GM12891 (cell line): ENCODE measurements at regions not wholly inside any gene's neighbourhood (a gene's known extent, or its start where the extent isn't known, plus 50 kb on each side); places are given as distances from the start of the nearest gene placed in this dataset.

Source experiments
- DNase-seq: peaks from one replicate; pipeline ENCODE4 v3.0.0; 2011; ENCODE audit warnings: low spot score; ENCODE audit not compliant: insufficient read length
- FAIRE-seq: peaks from 2 replicates; lab custom pipeline; 2011; peaks lifted over from hg19 to GRCh38; lab: Jason Lieb, UNC
- PAX5 ChIP-seq: IDR thresholded peaks from 2 replicates; pipeline ENCODE4 v1.6.1; 2011; ENCODE audit warnings: low read length, moderate library complexity, mild to moderate bottlenecking; ENCODE audit not compliant: insufficient read depth, severe bottlenecking
- POLR2A ChIP-seq: IDR thresholded peaks from 2 replicates; pipeline ENCODE4 v1.6.1; 2011; ENCODE audit warnings: low read depth, low read length, control low read depth
- POLR2AphosphoS5 ChIP-seq: IDR thresholded peaks from 2 replicates; pipeline ENCODE4 v1.6.1; 2011; ENCODE audit warnings: low read depth, low read length, control low read depth
- POU2F2 ChIP-seq: IDR thresholded peaks from 2 replicates; pipeline ENCODE4 v1.6.1; 2011; ENCODE audit warnings: low read depth, mild to moderate bottlenecking, control low read depth, low read length, moderate library complexity
- SPI1 ChIP-seq: IDR thresholded peaks from 2 replicates; pipeline ENCODE4 v1.6.1; 2011; ENCODE audit warnings: low read depth, low read length, control low read depth
- TAF1 ChIP-seq: IDR thresholded peaks from 2 replicates; pipeline ENCODE4 v1.6.1; 2011; ENCODE audit warnings: low read depth, low read length, control low read depth

- FAIRE-seq, result no peak
Measured at GRCh38 chr6:28807682-28808280, 116.0 kb downstream of the TRIM27 start.

GRCh38 chr6:28808383-28808782 is 115.4 kb downstream of the TRIM27 start:
- FAIRE-seq, result no peak
- TF ChIP-seq SPI1, result no peak
- no peak for TF ChIP-seq POU2F2
- TF ChIP-seq TAF1, result no peak
- no peak for TF ChIP-seq POLR2A
- TF ChIP-seq PAX5, result no peak
- DNase-seq, result no peak

More at GRCh38 chr6:28807682-28808280, 116.0 kb downstream of the TRIM27 start:
- no peak for DNase-seq
- no peak for TF ChIP-seq POLR2A
- no peak for TF ChIP-seq POU2F2
- TF ChIP-seq POLR2AphosphoS5, result no peak
- no peak for TF ChIP-seq TAF1
- TF ChIP-seq PAX5, result no peak
- TF ChIP-seq SPI1, result no peak

GRCh38 chr6:28809947-28810658 is 113.7 kb downstream of the TRIM27 start:
- no peak for FAIRE-seq
- DNase-seq, result no peak
- no peak for TF ChIP-seq POLR2AphosphoS5
- TF ChIP-seq TAF1, result no peak
- TF ChIP-seq PAX5, result no peak
- TF ChIP-seq POU2F2, result no peak
- TF ChIP-seq POLR2A, result no peak
- no peak for TF ChIP-seq SPI1

- no peak for TF ChIP-seq PAX5
- no peak for TF ChIP-seq POLR2A
- TF ChIP-seq POLR2AphosphoS5, result no peak
- TF ChIP-seq SPI1, result no peak
- no peak for TF ChIP-seq POU2F2
- TF ChIP-seq TAF1, result no peak
- no peak for FAIRE-seq
- DNase-seq, result no peak
Measured at GRCh38 chr6:28810659-28811053, 113.1 kb downstream of the TRIM27 start.

GRCh38 chr6:28811873-28812272 is 111.9 kb downstream of the TRIM27 start:
- FAIRE-seq (no peak), DNase-seq (no peak)
- no peak for TF ChIP-seq SPI1
- TF ChIP-seq POU2F2, result no peak
- no peak for TF ChIP-seq POLR2AphosphoS5
- TF ChIP-seq POLR2A, result no peak
- TF ChIP-seq TAF1, result no peak
- no peak for TF ChIP-seq PAX5

GRCh38 chr6:28812778-28813569 is 110.8 kb downstream of the TRIM27 start:
- no peak for DNase-seq
- TF ChIP-seq POU2F2, result no peak
- TF ChIP-seq SPI1, result no peak
- TF ChIP-seq TAF1, result no peak
- TF ChIP-seq PAX5, result no peak
- FAIRE-seq, result no peak

- FAIRE-seq, result no peak
- DNase-seq, result no peak
- TF ChIP-seq PAX5 (no peak), POLR2A (no peak), POLR2AphosphoS5 (no peak), POU2F2 (no peak), TAF1 (no peak), SPI1 (no peak)
Measured at GRCh38 chr6:28814032-28814976, 109.5 kb downstream of the TRIM27 start.

GRCh38 chr6:28816339-28816908 is 107.4 kb downstream of the TRIM27 start:
- FAIRE-seq (no peak), DNase-seq (no peak)
- no peak for TF ChIP-seq SPI1
- no peak for TF ChIP-seq POLR2AphosphoS5
- TF ChIP-seq POU2F2, result no peak
- TF ChIP-seq TAF1, result no peak
- TF ChIP-seq PAX5, result no peak
- TF ChIP-seq POLR2A, result no peak
